Astrocyte (in vitro differentiated cells and primary cell): ENCODE measurements at regions not wholly inside any gene's neighbourhood (a gene's known extent, or its start where the extent isn't known, plus 50 kb on each side); places are given as distances from the start of the nearest gene placed in this dataset.

ENCODE experiments used
- DNase-seq: peaks from one replicate; pipeline ENCODE4 v3.0.0-alpha.2; 2010; ENCODE audit warnings: low read depth
- FAIRE-seq: peaks from 2 replicates; lab custom pipeline; 2011; peaks lifted over from hg19 to GRCh38; lab: Jason Lieb, UNC
- H2AFZ ChIP-seq: 2 replicates; pipeline ENCODE4 v1.6.0; 2012; ENCODE audit warnings: low read depth, low read length, inconsistent platforms
- H3K27ac ChIP-seq: 2 replicates; pipeline ENCODE4 v1.5.1; 2011; ENCODE audit warnings: low read depth, low read length, inconsistent platforms
- H3K27me3 ChIP-seq: 2 replicates; pipeline ENCODE4 v1.6.0; 2011; ENCODE audit warnings: low read length, inconsistent platforms; ENCODE audit not compliant: insufficient read depth
- H3K36me3 ChIP-seq: 2 replicates; pipeline ENCODE4 v1.5.1; 2011; ENCODE audit warnings: low read length, inconsistent platforms; ENCODE audit not compliant: insufficient read depth
- H3K4me1 ChIP-seq: 2 replicates; pipeline ENCODE4 v1.5.1; 2011; ENCODE audit warnings: low read length, inconsistent platforms; ENCODE audit not compliant: insufficient read depth
- H3K4me2 ChIP-seq: 2 replicates; pipeline ENCODE4 v1.6.0; 2012; ENCODE audit warnings: low read length, inconsistent platforms
- H3K4me3 ChIP-seq: 2 replicates; pipeline ENCODE4 v1.5.1; 2011; ENCODE audit warnings: low read depth, mild to moderate bottlenecking, low read length, inconsistent platforms; ENCODE audit not compliant: insufficient read depth
- H3K79me2 ChIP-seq: 2 replicates; pipeline ENCODE4 v1.6.0; 2012; ENCODE audit warnings: mild to moderate bottlenecking, low read length, inconsistent platforms; ENCODE audit not compliant: insufficient read depth
- H3K9ac ChIP-seq: 2 replicates; pipeline ENCODE4 v1.6.0; 2012; ENCODE audit warnings: mild to moderate bottlenecking, low read length, inconsistent platforms
- H3K9me3 ChIP-seq: 2 replicates; pipeline ENCODE4 v1.5.1; 2012; ENCODE audit warnings: low read depth, mild to moderate bottlenecking, low read length, inconsistent platforms; ENCODE audit not compliant: insufficient read depth
- H4K20me1 ChIP-seq: 2 replicates; pipeline ENCODE4 v1.6.0; 2012; ENCODE audit warnings: low read length, inconsistent platforms; ENCODE audit not compliant: insufficient read depth
- H3K27ac Mint-ChIP-seq: one replicate; pipeline ENCODE4 v1.8.0; 2021; ENCODE audit warnings: mild to moderate bottlenecking, mixed read lengths; ENCODE audit not compliant: unreplicated experiment
- H3K27me3 Mint-ChIP-seq: one replicate; pipeline ENCODE4 v1.8.0; 2021; ENCODE audit warnings: low read depth, mixed read lengths; ENCODE audit not compliant: unreplicated experiment
- H3K36me3 Mint-ChIP-seq: one replicate; pipeline ENCODE4 v1.8.0; 2021; ENCODE audit warnings: low read depth, mixed read lengths; ENCODE audit not compliant: unreplicated experiment
- H3K4me1 Mint-ChIP-seq: one replicate; pipeline ENCODE4 v1.8.0; 2021; ENCODE audit warnings: low read depth, mixed read lengths; ENCODE audit not compliant: unreplicated experiment
- H3K4me3 Mint-ChIP-seq: one replicate; pipeline ENCODE4 v1.8.0; 2021; ENCODE audit warnings: mild to moderate bottlenecking, moderate library complexity, mixed read lengths; ENCODE audit not compliant: unreplicated experiment
- H3K9me3 Mint-ChIP-seq: one replicate; pipeline ENCODE4 v1.8.0; 2021; ENCODE audit warnings: mild to moderate bottlenecking, mixed read lengths; ENCODE audit not compliant: unreplicated experiment
- CTCF ChIP-seq: IDR thresholded peaks from 2 replicates; pipeline ENCODE4 v1.5.1; 2011; ENCODE audit warnings: low read depth, mild to moderate bottlenecking, inconsistent platforms, low read length, moderate library complexity; ENCODE audit not compliant: insufficient read depth
- EZH2 ChIP-seq: IDR thresholded peaks from 2 replicates; pipeline ENCODE4 v1.6.1; 2012; ENCODE audit warnings: mild to moderate bottlenecking, low read length, inconsistent platforms; ENCODE audit not compliant: insufficient read depth

DNA sequence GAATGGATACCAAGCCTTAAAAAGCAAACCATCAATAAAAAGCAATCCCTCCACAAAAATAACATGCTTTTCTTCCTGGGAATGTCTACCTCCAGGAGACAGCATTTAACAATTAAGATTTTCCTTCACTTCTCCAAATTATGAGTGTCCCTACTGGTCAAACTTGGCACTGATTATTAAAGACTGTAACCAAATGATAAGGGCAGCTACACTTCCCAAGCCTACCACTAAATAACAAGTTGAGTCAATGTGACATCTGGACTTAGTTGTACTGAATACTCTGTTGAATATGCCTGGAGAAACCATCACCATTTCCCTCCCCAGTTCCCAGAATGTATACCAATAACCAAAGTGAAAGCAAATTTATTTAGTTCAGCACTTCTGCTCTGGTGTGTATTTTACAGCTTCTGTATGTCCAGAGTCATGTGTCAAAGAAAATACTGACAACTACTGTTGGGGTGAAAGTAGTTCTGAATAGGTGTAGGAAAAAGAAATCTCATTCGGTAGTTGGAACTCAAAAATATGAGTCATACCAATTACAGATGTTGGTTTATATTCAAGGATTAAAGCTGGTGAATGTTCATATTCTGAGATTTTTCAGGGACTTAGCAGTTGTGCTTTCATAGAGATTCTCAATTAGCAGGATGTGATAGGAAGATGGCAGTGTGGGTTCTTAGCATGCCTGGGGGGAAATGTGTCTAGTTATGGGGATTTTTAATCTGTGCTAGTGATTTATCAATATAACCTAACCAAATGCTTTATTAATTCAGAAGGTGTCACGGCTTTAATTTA is 1291.6 kb upstream of the GYPC start:
- H3K4me2 ChIP-seq, result no peak overlapping the region
- DNase-seq (no peak), FAIRE-seq (no peak)
- Mint-ChIP-seq H3K4me3 (no peak overlapping the region), H3K27ac (no peak overlapping the region), H3K36me3 (no peaks in the 10 kb centered on the region), H3K27me3 (no peaks in the 10 kb centered on the region), H3K4me1 (no peaks in the 10 kb centered on the region), H3K9me3 (peaks cover 1% of the 10 kb centered on the region)
- no peak overlapping the region for H3K27ac ChIP-seq
- no peaks in the 10 kb centered on the region for H3K27me3 ChIP-seq
- H3K9ac ChIP-seq, result no peak overlapping the region
- no peaks in the 10 kb centered on the region for H3K4me1 ChIP-seq
- no peaks in the 10 kb centered on the region for H3K79me2 ChIP-seq
- no peak for TF ChIP-seq CTCF
- TF ChIP-seq EZH2, result no peak
- H3K36me3 ChIP-seq, result no peaks in the 10 kb centered on the region
- no peak overlapping the region for H2AFZ ChIP-seq
- no peaks in the 10 kb centered on the region for H4K20me1 ChIP-seq
- H3K9me3 ChIP-seq, result no peaks in the 10 kb centered on the region
- H3K4me3 ChIP-seq, result no peak overlapping the region

- H3K27me3 Mint-ChIP-seq, result no peaks in the 10 kb centered on the region
- DNase-seq (no peak), FAIRE-seq (no peak)
- TF ChIP-seq EZH2, result no peak
- no peak for TF ChIP-seq CTCF
- Histone ChIP-seq H3K9ac (no peak overlapping the region), H3K27me3 (no peaks in the 10 kb centered on the region), H3K4me1 (no peaks in the 10 kb centered on the region), H3K4me2 (no peak overlapping the region), H3K4me3 (no peak overlapping the region), H2AFZ (no peak overlapping the region), H3K27ac (no peak overlapping the region), H3K79me2 (no peaks in the 10 kb centered on the region), H3K9me3 (no peaks in the 10 kb centered on the region), H4K20me1 (no peaks in the 10 kb centered on the region), H3K36me3 (no peaks in the 10 kb centered on the region)
- H3K27ac Mint-ChIP-seq, result no peak overlapping the region
- H3K36me3 Mint-ChIP-seq, result no peaks in the 10 kb centered on the region
- H3K4me1 Mint-ChIP-seq, result no peaks in the 10 kb centered on the region
- H3K9me3 Mint-ChIP-seq, result peaks cover under 1% of the 10 kb centered on the region
- no peak overlapping the region for H3K4me3 Mint-ChIP-seq
Observed at GRCh38 chr2:125364984-125365265, 1291.0 kb upstream of the GYPC start.

DNA sequence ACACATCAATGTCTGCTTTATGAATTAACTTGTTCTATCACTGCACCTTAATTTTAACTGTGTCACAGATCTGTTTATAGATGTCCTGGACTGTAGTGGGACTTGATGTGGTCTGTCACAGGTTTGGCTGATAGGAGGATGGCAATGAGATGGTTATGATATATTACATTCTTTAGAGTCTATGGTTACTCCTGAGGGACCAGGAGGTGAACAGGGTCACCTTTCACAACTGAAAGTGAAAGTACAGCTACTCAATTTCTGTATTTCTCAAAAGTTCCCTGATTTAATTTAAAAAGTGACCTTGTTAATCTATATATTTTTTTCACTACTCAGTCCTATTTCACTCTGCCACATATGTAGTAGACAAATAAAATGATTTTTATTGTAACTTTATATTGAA is 1284.1 kb upstream of the GYPC start:
- FAIRE-seq (no peak), DNase-seq (no peak)
- H3K9ac ChIP-seq, result no peak overlapping the region
- no peak overlapping the region for H3K4me3 ChIP-seq
- H3K36me3 ChIP-seq, result no peaks in the 10 kb centered on the region
- no peaks in the 10 kb centered on the region for H4K20me1 ChIP-seq
- no peaks in the 10 kb centered on the region for H3K27me3 ChIP-seq
- H3K9me3 Mint-ChIP-seq, result no peaks in the 10 kb centered on the region
- no peaks in the 10 kb centered on the region for H3K4me1 Mint-ChIP-seq
- H3K36me3 Mint-ChIP-seq, result no peaks in the 10 kb centered on the region
- no peaks in the 10 kb centered on the region for H3K9me3 ChIP-seq
- no peaks in the 10 kb centered on the region for H3K79me2 ChIP-seq
- no peak overlapping the region for H3K27ac ChIP-seq
- H3K4me3 Mint-ChIP-seq, result no peak overlapping the region
- H3K27me3 Mint-ChIP-seq, result no peaks in the 10 kb centered on the region
- no peak overlapping the region for H3K4me2 ChIP-seq
- no peak overlapping the region for H3K27ac Mint-ChIP-seq
- no peak overlapping the region for H2AFZ ChIP-seq
- no peaks in the 10 kb centered on the region for H3K4me1 ChIP-seq
- no peak for TF ChIP-seq CTCF
- TF ChIP-seq EZH2, result no peak
